Omental fat pad (tissue), 3 donors: ENCODE measurements at regions not wholly inside any gene's neighbourhood (a gene's known extent, or its start where the extent isn't known, plus 50 kb on each side); places are given as distances from the start of the nearest gene placed in this dataset.

Source experiments
- ATAC-seq: fragments of 150-250 bp; one replicate; pipeline ENCODE4 v1.9.1; 2016; ENCODE audit warnings: mild to moderate bottlenecking, moderate library complexity; ENCODE audit not compliant: low FRiP score
- DNase-seq: peaks from one replicate; pipeline ENCODE4 v3.0.0-alpha.2; 2019; ENCODE audit warnings: low spot score
- CTCF ChIP-seq, 3 donors: fragments of 450-650 bp; IDR thresholded peaks; one replicate each; pipeline ENCODE4 v1.5.1; 2016 to 2017; ENCODE audit warnings: antibody characterized with exemption in 3 of 3, mild to moderate bottlenecking in 3 of 3, moderate library complexity in 2 of 3

GRCh38 chr20:20959031-20959755, 147.0 kb downstream of the LINC00237 start:
- DNase-seq (no peak), ATAC-seq (no peak)
- no peak for TF ChIP-seq CTCF (IDR thresholded peaks at IDR 0.05)

GRCh38 chr20:20956513-20956931, 149.6 kb downstream of the LINC00237 start:
- no peak for TF ChIP-seq CTCF (IDR thresholded peaks at IDR 0.05)
- no peak for DNase-seq
- no peak for ATAC-seq

- TF ChIP-seq CTCF (IDR thresholded peaks at IDR 0.05) = no peak
- DNase-seq (no peak), ATAC-seq (no peak)
Observed at GRCh38 chr20:20955892-20956291, 150.3 kb downstream of the LINC00237 start.

- no peak for ATAC-seq
- no peak for TF ChIP-seq CTCF (IDR thresholded peaks at IDR 0.05)
- no peak for DNase-seq
Observed at GRCh38 chr20:20953738-20954618, 152.2 kb downstream of the LINC00237 start.

- DNase-seq (no peak), ATAC-seq (no peak)
- no peak for TF ChIP-seq CTCF (IDR thresholded peaks at IDR 0.05)
Observed at GRCh38 chr20:20950620-20951019, 155.5 kb downstream of the LINC00237 start.

GRCh38 chr20:20946122-20946759, 159.9 kb downstream of the LINC00237 start:
- DNase-seq = no peak
- TF ChIP-seq CTCF (IDR thresholded peaks at IDR 0.05) = no peak
- ATAC-seq = no peak
